ENCODE measurements at regions not wholly inside any gene's neighbourhood (a gene's known extent, or its start where the extent isn't known, plus 50 kb on each side); places are given as distances from the start of the nearest gene placed in this dataset.

GRCh38 chr1:208551633-208552320 lies 307.6 kb upstream of the PLXNA2 start:
- no peaks in the 10 kb centered on the region for H3K27me3 ChIP-seq (ENCODE audit: insufficient read depth, low read depth, severe bottlenecking)
- no peaks in the 10 kb centered on the region for H3K9me3 ChIP-seq (ENCODE audit: severe bottlenecking)
- TF ChIP-seq CTCF (IDR thresholded peaks at IDR 0.05; ENCODE audit: low read depth, low read length), result no peak
- no peak for DNase-seq
- no peak overlapping the region for H3K4me3 ChIP-seq (ENCODE audit: low read depth, low read length)
- no peak overlapping the region for H3K27ac ChIP-seq
- H3K36me3 ChIP-seq, result no peaks in the 10 kb centered on the region

- no peak overlapping the region for H3K4me3 ChIP-seq (ENCODE audit: low read depth, low read length)
- no peaks in the 10 kb centered on the region for H3K36me3 ChIP-seq
- TF ChIP-seq CTCF (IDR thresholded peaks at IDR 0.05; ENCODE audit: low read depth, low read length), result no peak
- H3K9me3 ChIP-seq (ENCODE audit: severe bottlenecking), result no peaks in the 10 kb centered on the region
- DNase-seq, result no peak
- no peaks in the 10 kb centered on the region for H3K27me3 ChIP-seq (ENCODE audit: insufficient read depth, low read depth, severe bottlenecking)
- no peak overlapping the region for H3K27ac ChIP-seq
These were observed 308.7 kb upstream of the PLXNA2 start for GRCh38 chr1:208552928-208553327.

- H3K4me3 ChIP-seq (ENCODE audit: low read depth, low read length), result no peak overlapping the region
- no peak for TF ChIP-seq CTCF (IDR thresholded peaks at IDR 0.05; ENCODE audit: low read depth, low read length)
- no peak for DNase-seq
These were observed 312.3 kb upstream of the PLXNA2 start for GRCh38 chr1:208556461-208556860.

GRCh38 chr1:208557046-208557722 lies 313.0 kb upstream of the PLXNA2 start:
- no peaks in the 10 kb centered on the region for H3K9me3 ChIP-seq (ENCODE audit: severe bottlenecking)
- DNase-seq, result no peak
- no peaks in the 10 kb centered on the region for H3K27me3 ChIP-seq (ENCODE audit: insufficient read depth, low read depth, severe bottlenecking)
- no peak for TF ChIP-seq CTCF (IDR thresholded peaks at IDR 0.05; ENCODE audit: low read depth, low read length)
- no peak overlapping the region for H3K4me3 ChIP-seq (ENCODE audit: low read depth, low read length)
- H3K27ac ChIP-seq, result no peak overlapping the region
- no peaks in the 10 kb centered on the region for H3K36me3 ChIP-seq

More at GRCh38 chr1:208556461-208556860, 312.3 kb upstream of the PLXNA2 start:
- Histone ChIP-seq H3K27me3 (ENCODE audit: insufficient read depth, low read depth, severe bottlenecking) (no peaks in the 10 kb centered on the region), H3K9me3 (ENCODE audit: severe bottlenecking) (no peaks in the 10 kb centered on the region), H3K27ac (no peak overlapping the region), H3K36me3 (no peaks in the 10 kb centered on the region)

- H3K27ac ChIP-seq, result no peak overlapping the region
- no peak overlapping the region for H3K4me3 ChIP-seq (ENCODE audit: low read depth, low read length)
- no peaks in the 10 kb centered on the region for H3K36me3 ChIP-seq
- DNase-seq, result no peak
- H3K9me3 ChIP-seq (ENCODE audit: severe bottlenecking), result no peaks in the 10 kb centered on the region
- no peaks in the 10 kb centered on the region for H3K27me3 ChIP-seq (ENCODE audit: insufficient read depth, low read depth, severe bottlenecking)
- no peak for TF ChIP-seq CTCF (IDR thresholded peaks at IDR 0.05; ENCODE audit: low read depth, low read length)
These were observed 313.5 kb upstream of the PLXNA2 start for GRCh38 chr1:208557723-208558094.

Measured in WERI-Rb-1 (cell line).